Mucosa of rectum (tissue), 2 donors: ENCODE measurements at regions not wholly inside any gene's neighbourhood (a gene's known extent, or its start where the extent isn't known, plus 50 kb on each side); places are given as distances from the start of the nearest gene placed in this dataset.
A peak's percentile ranks its signal among the peaks of the same experiment; 100 is the strongest.

ENCODE experiments used
- H3K27ac ChIP-seq, 2 donors: one replicate each; pipeline ENCODE4 v1.7.0; 2013; ENCODE audit warnings: inconsistent platforms in 2 of 2, low read depth in 2 of 2, low read length in 2 of 2
- H3K27me3 ChIP-seq, 2 donors: one replicate each; pipeline ENCODE4 v1.7.0; 2013; ENCODE audit warnings: low read length in 2 of 2; ENCODE audit not compliant: control insufficient read depth in 2 of 2, insufficient read depth in 2 of 2
- H3K36me3 ChIP-seq, 2 donors: one replicate each; pipeline ENCODE4 v1.7.0; 2013; ENCODE audit warnings: low read length in 2 of 2; ENCODE audit not compliant: control insufficient read depth in 2 of 2, insufficient read depth in 2 of 2
- H3K4me1 ChIP-seq, 2 donors: one replicate each; pipeline ENCODE4 v1.7.0; 2013; ENCODE audit warnings: low read length in 2 of 2, mild to moderate bottlenecking in 1 of 2; ENCODE audit not compliant: control insufficient read depth in 2 of 2, insufficient read depth in 2 of 2
- H3K4me3 ChIP-seq, 2 donors: one replicate each; pipeline ENCODE4 v1.7.0; 2013; ENCODE audit warnings: low read length in 2 of 2
- H3K9ac ChIP-seq, 2 donors: one replicate each; pipeline ENCODE4 v1.7.0; 2013; ENCODE audit warnings: low read length in 2 of 2, low read depth in 1 of 2, mild to moderate bottlenecking in 1 of 2
- H3K9me3 ChIP-seq, 2 donors: one replicate each; pipeline ENCODE4 v1.7.0; 2013; ENCODE audit warnings: low read length in 2 of 2; ENCODE audit not compliant: control insufficient read depth in 2 of 2
- donor health status: healthy.
- donor health status: Normal muscosa, but diverticular disease.

DNA sequence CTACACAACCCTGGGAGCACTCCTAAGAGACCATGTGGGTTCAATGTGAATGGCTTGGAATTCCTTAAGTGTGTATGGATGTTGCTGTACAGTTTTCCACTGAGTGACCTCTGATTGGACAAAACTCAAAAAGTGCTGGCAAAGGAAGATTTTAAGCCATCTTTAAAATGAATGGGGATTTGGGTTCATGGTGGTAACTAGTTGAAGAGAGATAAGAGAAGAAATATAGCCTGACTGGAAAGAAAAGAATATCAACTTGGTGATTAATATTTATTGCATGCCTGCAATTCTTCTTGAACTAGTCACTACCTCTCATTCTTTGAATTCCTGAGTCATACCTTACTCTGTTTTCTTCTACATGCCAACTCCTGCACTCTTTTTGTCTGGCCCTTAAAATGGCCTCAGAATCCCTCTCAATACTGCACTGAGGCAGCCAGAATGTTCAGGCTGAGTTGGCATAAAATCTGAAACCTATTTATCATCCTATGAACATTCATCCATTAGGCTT, 124.7 kb downstream of the RPL22L1 start:
- no peak overlapping the region for H3K27ac ChIP-seq
- no peak overlapping the region for H3K9ac ChIP-seq

DNA sequence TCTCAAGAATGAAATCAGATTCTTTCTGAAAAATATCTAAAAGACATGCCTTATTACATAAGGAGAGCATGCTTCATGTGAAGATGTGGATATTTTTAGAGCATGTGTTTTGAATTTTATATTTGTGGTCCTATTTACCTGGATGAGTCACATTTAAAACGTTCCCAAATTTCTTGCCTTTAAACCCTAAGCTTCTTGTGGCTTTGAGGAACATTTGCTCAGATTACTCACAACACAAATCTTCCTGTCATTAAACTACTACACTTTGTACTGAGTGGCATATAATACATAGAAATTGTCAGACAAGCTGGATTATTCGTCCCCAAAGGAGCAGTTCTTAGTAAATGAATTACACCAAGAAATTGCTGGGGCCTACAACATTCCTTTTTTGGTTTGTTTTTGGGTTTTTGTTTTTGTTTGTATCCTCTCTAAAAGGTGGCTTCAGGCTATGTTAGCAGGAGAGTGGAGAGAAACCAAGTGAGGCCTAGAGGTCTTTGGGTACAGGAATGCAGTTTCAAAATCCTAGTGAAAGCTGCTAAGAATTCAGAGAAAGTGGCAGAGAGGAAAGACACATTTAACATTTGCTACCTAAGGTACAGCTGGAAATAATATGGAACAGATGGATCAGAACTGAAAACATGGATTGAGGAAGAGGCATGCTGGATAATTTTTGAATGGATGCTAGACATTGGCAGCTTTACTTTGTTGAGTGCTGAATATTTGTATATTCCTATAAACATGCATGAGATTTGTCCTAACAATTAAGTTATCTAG, 128.1 kb downstream of the RPL22L1 start:
- peaks cover 0 to 3% of the 10 kb centered on the region in 2 donors for H3K27me3 ChIP-seq
- H3K4me3 ChIP-seq, result no peak overlapping the region
- H3K4me1 ChIP-seq, result no peaks in the 10 kb centered on the region
- H3K27ac ChIP-seq, result no peak overlapping the region
- H3K9me3 ChIP-seq, result no peaks in the 10 kb centered on the region
- H3K9ac ChIP-seq, result no peak overlapping the region
- no peaks in the 10 kb centered on the region for H3K36me3 ChIP-seq

More for the DNA sequence above, 124.7 kb downstream of the RPL22L1 start:
- H3K9me3 ChIP-seq, result no peaks in the 10 kb centered on the region
- no peak overlapping the region for H3K4me3 ChIP-seq
- H3K4me1 ChIP-seq, result no peaks in the 10 kb centered on the region
- H3K27me3 ChIP-seq, result no peaks in the 10 kb centered on the region
- H3K36me3 ChIP-seq, result no peaks in the 10 kb centered on the region

DNA sequence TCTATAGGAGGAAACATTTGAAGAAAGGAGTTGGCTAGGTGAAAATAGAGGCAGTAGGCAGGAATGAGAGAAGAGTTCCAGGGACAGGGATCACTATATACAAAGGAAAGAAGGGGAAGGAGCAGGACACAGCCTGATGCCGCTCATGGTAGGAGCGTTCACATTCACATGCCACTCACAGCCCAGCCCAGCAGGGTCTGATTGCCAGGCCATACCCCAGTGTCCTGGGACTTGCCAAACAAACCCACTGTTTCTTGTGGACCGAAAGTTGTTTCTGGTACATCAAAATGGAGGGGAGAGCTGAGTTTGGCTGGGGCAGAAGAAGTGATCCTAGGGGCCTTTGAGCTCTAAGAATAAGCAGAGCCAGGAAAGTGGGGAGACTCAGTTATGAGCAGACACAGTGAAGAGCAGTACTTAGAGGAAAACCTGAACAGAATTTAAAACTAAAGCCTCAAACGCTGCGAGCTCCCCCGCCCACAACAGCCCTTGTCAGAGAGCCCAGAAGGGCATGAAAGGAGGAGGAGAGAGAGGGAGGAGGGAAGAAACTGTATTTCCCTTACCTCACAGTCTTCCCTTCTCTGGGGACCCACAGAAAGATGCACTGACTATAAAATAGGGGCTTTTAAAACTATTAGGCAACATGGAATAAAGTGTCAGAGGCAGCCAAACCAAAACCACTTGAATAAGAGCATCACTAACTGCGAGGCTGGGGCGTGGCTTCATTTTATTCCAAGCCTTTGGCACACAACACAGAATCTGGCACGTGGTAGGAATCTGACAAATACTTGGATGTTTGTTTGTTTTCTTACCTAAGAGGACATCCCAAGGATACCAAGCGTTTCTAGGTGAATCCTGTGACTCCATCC, 129.0 kb downstream of the RPL22L1 start:
- no peaks in the 10 kb centered on the region for H3K4me1 ChIP-seq
- H3K27me3 ChIP-seq, result peaks cover 0 to 3% of the 10 kb centered on the region in 2 donors
- no peak overlapping the region for H3K9ac ChIP-seq
- peak overlapping the region; percentile 12 to 34 for H3K27ac ChIP-seq
- H3K36me3 ChIP-seq, result no peaks in the 10 kb centered on the region
- H3K4me3 ChIP-seq, result no peak overlapping the region
- no peaks in the 10 kb centered on the region for H3K9me3 ChIP-seq

DNA sequence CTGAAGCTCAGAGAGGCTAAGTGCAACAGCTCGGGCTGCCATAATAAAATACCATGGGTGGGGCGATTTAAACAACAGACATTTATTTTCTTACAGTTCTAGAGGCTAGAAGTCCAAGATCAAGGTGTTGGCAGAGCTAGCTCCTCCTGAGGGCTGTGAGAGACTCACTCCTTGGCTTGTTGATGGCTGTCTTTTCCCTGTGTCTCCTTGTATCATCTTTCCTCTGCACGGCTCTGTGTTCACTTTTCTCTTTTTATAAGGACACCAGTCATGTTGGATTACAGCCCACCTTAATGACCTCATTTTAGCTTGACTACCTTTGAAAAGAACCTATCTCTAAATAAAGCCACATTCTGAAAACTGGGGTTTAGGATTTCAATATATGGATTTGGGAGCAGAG, 129.7 kb downstream of the RPL22L1 start:
- no peak overlapping the region for H3K9ac ChIP-seq
- no peaks in the 10 kb centered on the region for H3K9me3 ChIP-seq
- H3K27me3 ChIP-seq, result peaks cover 0 to 3% of the 10 kb centered on the region in 2 donors
- no peak overlapping the region for H3K4me3 ChIP-seq
- H3K4me1 ChIP-seq, result no peaks in the 10 kb centered on the region
- H3K27ac ChIP-seq, result peak overlapping the region in 1 of 2 donors; percentile 34
- H3K36me3 ChIP-seq, result no peaks in the 10 kb centered on the region

DNA sequence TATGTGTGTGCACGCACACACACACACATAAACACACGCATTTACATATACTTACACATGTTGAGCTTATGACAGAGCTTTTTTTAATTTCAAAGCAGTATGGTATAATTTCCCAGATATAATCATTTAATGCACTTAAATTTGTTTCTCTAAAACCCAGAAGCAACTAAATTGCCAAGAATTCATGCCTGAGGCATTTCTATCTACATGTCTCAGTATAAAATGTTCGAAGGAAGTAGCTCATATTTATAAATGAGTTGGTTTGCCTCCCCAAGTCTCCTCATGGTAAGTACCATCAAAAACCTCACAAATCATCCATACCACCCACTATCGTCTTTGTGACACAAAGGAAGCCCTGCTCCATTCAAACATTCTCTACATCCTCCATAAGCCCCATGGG, 130.6 kb downstream of the RPL22L1 start:
- Histone ChIP-seq H3K4me1 (no peaks in the 10 kb centered on the region), H3K27ac (no peak overlapping the region), H3K36me3 (no peaks in the 10 kb centered on the region), H3K9ac (no peak overlapping the region), H3K27me3 (peaks cover 0 to 5% of the 10 kb centered on the region in 2 donors), H3K9me3 (no peaks in the 10 kb centered on the region), H3K4me3 (no peak overlapping the region)

DNA sequence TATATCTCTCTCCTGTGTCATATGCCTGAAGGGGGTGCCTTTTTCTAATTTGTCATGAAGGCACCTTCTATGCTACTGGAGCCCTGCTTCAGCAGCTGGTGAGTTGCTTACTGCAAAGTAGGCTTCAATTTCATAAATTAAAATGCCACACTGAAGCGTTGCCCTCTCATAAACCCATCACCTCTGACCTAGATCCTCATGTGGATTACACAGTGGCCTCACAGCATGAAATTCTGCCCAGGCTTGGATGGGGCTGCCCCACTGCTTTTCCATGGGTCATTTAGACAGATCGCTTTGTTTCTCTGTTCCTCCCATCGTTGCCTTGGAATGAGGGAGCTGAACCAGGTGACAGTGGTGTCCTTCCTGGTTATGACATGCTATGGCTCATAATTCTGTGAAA, 131.2 kb downstream of the RPL22L1 start:
- H3K4me3 ChIP-seq, result no peak overlapping the region
- no peaks in the 10 kb centered on the region for H3K36me3 ChIP-seq
- no peaks in the 10 kb centered on the region for H3K4me1 ChIP-seq
- H3K27me3 ChIP-seq, result peaks cover 0 to 8% of the 10 kb centered on the region in 2 donors
- H3K27ac ChIP-seq, result no peak overlapping the region
- no peak overlapping the region for H3K9ac ChIP-seq
- H3K9me3 ChIP-seq, result no peaks in the 10 kb centered on the region

DNA sequence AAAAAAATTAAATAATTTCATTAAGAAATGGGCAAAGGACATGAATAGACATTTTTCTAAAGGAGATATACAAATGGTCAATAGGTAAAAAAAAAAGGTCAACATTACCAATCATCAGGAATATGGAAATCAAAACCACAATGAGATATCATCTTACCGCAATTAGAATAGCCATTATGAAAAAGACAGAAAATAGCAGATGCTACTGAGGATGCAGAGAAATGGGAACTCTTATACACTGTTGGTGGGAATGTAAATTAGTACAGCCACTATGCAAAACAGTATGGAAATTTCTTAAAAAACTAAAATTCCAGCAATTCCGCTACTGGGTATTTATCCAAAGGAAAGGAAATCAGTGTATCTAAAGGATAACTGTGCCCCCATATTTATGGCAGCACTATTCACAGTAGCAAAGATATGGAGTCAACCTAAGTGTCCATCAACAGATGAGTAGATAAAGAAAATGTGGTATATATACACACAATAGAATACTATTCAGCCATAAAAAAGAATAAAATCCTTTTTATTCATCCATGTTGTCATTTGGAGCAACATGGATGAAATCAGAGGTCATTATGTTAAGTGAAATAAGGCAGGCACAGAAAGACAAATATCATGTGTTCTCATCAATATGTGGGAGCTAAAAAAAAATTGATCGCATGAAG, 132.4 kb downstream of the RPL22L1 start:
- Histone ChIP-seq H3K4me3 (no peak overlapping the region), H3K9ac (no peak overlapping the region), H3K27ac (no peak overlapping the region), H3K4me1 (no peaks in the 10 kb centered on the region), H3K27me3 (peaks cover 0 to 8% of the 10 kb centered on the region in 2 donors), H3K36me3 (no peaks in the 10 kb centered on the region), H3K9me3 (no peaks in the 10 kb centered on the region)

DNA sequence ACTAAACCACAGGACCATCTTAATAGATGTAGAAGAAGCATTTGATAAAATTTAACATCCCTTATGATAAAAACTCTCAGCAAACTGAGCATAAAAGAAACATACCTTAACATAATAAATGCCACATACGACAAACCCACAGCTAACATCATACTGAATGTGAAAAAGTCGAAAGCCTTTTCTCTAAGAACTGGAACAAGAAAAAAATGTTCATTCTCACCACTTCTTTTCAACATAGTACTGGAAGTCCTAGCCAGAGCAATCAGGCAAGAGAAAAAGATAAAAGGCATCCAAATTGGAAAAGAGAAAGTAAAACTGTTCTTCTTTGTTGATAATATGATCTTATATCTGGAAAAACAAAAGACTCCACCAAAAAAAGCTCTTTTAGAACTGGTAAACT, 134.2 kb downstream of the RPL22L1 start:
- no peak overlapping the region for H3K27ac ChIP-seq
- H3K27me3 ChIP-seq, result peaks cover 0 to 8% of the 10 kb centered on the region in 2 donors
- no peaks in the 10 kb centered on the region for H3K36me3 ChIP-seq
- no peak overlapping the region for H3K9ac ChIP-seq
- H3K4me1 ChIP-seq, result no peaks in the 10 kb centered on the region
- H3K4me3 ChIP-seq, result no peak overlapping the region
- H3K9me3 ChIP-seq, result no peaks in the 10 kb centered on the region

DNA sequence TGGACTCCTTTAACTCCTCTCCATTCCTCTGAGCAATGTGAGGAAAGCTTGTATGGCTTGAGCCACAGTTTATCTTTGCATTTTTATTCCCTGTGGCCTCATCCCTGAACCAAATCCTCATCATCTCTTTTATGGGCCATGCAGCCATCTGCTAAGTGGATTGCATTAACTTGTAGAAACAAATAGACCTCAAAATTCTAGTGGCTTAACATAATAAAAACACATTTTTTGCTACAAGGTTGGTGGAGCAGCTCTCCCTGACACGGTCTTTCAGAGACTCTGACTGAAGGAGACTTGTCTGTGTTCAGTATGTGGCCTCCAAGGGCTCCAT, 135.3 kb downstream of the RPL22L1 start:
- H3K9me3 ChIP-seq, result no peaks in the 10 kb centered on the region
- H3K4me3 ChIP-seq, result no peak overlapping the region
- H3K27ac ChIP-seq, result no peak overlapping the region
- peaks cover 0 to 8% of the 10 kb centered on the region in 2 donors for H3K27me3 ChIP-seq
- H3K4me1 ChIP-seq, result no peaks in the 10 kb centered on the region
- no peaks in the 10 kb centered on the region for H3K36me3 ChIP-seq
- H3K9ac ChIP-seq, result no peak overlapping the region
